Endothelial cell (in vitro differentiated cells): ENCODE measurements at regions not wholly inside any gene's neighbourhood (a gene's known extent, or its start where the extent isn't known, plus 50 kb on each side); places are given as distances from the start of the nearest gene placed in this dataset.

Experiments
- DNase-seq: peaks from one replicate; pipeline ENCODE4 v3.0.0; 2021; ENCODE audit warnings: low spot score
- H3K27ac Mint-ChIP-seq: one replicate; pipeline ENCODE4 v1.8.0; 2021; ENCODE audit warnings: mixed read lengths, inconsistent platforms; ENCODE audit not compliant: unreplicated experiment
- H3K27me3 Mint-ChIP-seq: one replicate; pipeline ENCODE4 v1.8.0; 2021; ENCODE audit warnings: mild to moderate bottlenecking, moderate library complexity, mixed read lengths, inconsistent platforms; ENCODE audit not compliant: unreplicated experiment
- H3K36me3 Mint-ChIP-seq: one replicate; pipeline ENCODE4 v1.8.0; 2021; ENCODE audit warnings: mild to moderate bottlenecking, low read depth, mixed read lengths, inconsistent platforms; ENCODE audit not compliant: unreplicated experiment
- H3K4me1 Mint-ChIP-seq: one replicate; pipeline ENCODE4 v1.8.0; 2021; ENCODE audit warnings: mild to moderate bottlenecking, mixed read lengths, inconsistent platforms; ENCODE audit not compliant: unreplicated experiment
- H3K4me3 Mint-ChIP-seq: one replicate; pipeline ENCODE4 v1.8.0; 2021; ENCODE audit warnings: mild to moderate bottlenecking, mixed read lengths, inconsistent platforms; ENCODE audit not compliant: unreplicated experiment
- H3K9me3 Mint-ChIP-seq: one replicate; pipeline ENCODE4 v1.8.0; 2021; ENCODE audit warnings: mixed read lengths, inconsistent platforms; ENCODE audit not compliant: unreplicated experiment
- CTCF ChIP-seq: fragments of 200-600 bp; sonication (generic); IDR thresholded peaks from one replicate; pipeline ENCODE4 v1.5.0; 2021; ENCODE audit warnings: antibody characterized with exemption; ENCODE audit not compliant: unreplicated experiment

- H3K27me3 Mint-ChIP-seq: no peaks in the 10 kb centered on the region
- no peak for TF ChIP-seq CTCF
- DNase-seq: no peak
- H3K4me1 Mint-ChIP-seq: peaks cover 14% of the 10 kb centered on the region
- no peak overlapping the region for H3K4me3 Mint-ChIP-seq
- H3K27ac Mint-ChIP-seq: no peak overlapping the region
- H3K9me3 Mint-ChIP-seq: no peaks in the 10 kb centered on the region
- no peaks in the 10 kb centered on the region for H3K36me3 Mint-ChIP-seq
Measured at GRCh38 chr1:193366764-193367507, 180.5 kb upstream of the B3GALT2 start.

GRCh38 chr1:193365966-193366365 is 179.6 kb upstream of the B3GALT2 start:
- H3K36me3 Mint-ChIP-seq: no peaks in the 10 kb centered on the region
- DNase-seq: no peak
- H3K4me3 Mint-ChIP-seq: no peak overlapping the region
- no peak for TF ChIP-seq CTCF
- no peak overlapping the region for H3K27ac Mint-ChIP-seq
- H3K9me3 Mint-ChIP-seq: no peaks in the 10 kb centered on the region
- no peaks in the 10 kb centered on the region for H3K27me3 Mint-ChIP-seq
- peaks cover 14% of the 10 kb centered on the region for H3K4me1 Mint-ChIP-seq

GRCh38 chr1:193359631-193360030 is 173.2 kb upstream of the B3GALT2 start:
- Mint-ChIP-seq H3K36me3 (no peaks in the 10 kb centered on the region), H3K27me3 (peaks cover 3% of the 10 kb centered on the region), H3K9me3 (no peaks in the 10 kb centered on the region), H3K27ac (no peak overlapping the region), H3K4me3 (no peak overlapping the region), H3K4me1 (peaks cover 4% of the 10 kb centered on the region)
- no peak for TF ChIP-seq CTCF
- no peak for DNase-seq

- no peaks in the 10 kb centered on the region for H3K9me3 Mint-ChIP-seq
- TF ChIP-seq CTCF: no peak
- no peaks in the 10 kb centered on the region for H3K36me3 Mint-ChIP-seq
- H3K27me3 Mint-ChIP-seq: peaks cover 3% of the 10 kb centered on the region
- H3K27ac Mint-ChIP-seq: no peak overlapping the region
- no peak for DNase-seq
- peaks cover 4% of the 10 kb centered on the region for H3K4me1 Mint-ChIP-seq
- H3K4me3 Mint-ChIP-seq: no peak overlapping the region
Measured at GRCh38 chr1:193358419-193358818, 172.0 kb upstream of the B3GALT2 start.

- no peak overlapping the region for H3K27ac Mint-ChIP-seq
- no peak overlapping the region for H3K4me3 Mint-ChIP-seq
- no peaks in the 10 kb centered on the region for H3K9me3 Mint-ChIP-seq
- DNase-seq: no peak
- peaks cover 4% of the 10 kb centered on the region for H3K4me1 Mint-ChIP-seq
- no peak for TF ChIP-seq CTCF
- peaks cover 5% of the 10 kb centered on the region for H3K27me3 Mint-ChIP-seq
- H3K36me3 Mint-ChIP-seq: no peaks in the 10 kb centered on the region
Measured at GRCh38 chr1:193356249-193356648, 169.8 kb upstream of the B3GALT2 start.
